HG02759 (cell line): ENCODE measurements at regions not wholly inside any gene's neighbourhood (a gene's known extent, or its start where the extent isn't known, plus 50 kb on each side); places are given as distances from the start of the nearest gene placed in this dataset.
A peak's percentile ranks its signal among the peaks of the same experiment; 100 is the strongest.
"Not testable (repeated sequence)": the region's sequence is repeated elsewhere in the genome, so short reads cannot be mapped to it uniquely, and the experiment has no call there.

Experiments
- ATAC-seq: cut with Tn5 transposase; IDR thresholded peaks from one replicate; pipeline ENCODE4 v1.9.1; 2021; ENCODE audit warnings: mild to moderate bottlenecking, moderate library complexity; ENCODE audit not compliant: unreplicated experiment

GRCh38 chr5:153939101-153939500 is 99.6 kb downstream of the FAM114A2 start:
- ATAC-seq = no peak

GRCh38 chr5:153938191-153938842 is 100.4 kb downstream of the FAM114A2 start:
- ATAC-seq = no peak

GRCh38 chr5:153937661-153938060 is 101.0 kb downstream of the FAM114A2 start:
- no peak for ATAC-seq

- not testable (repeated sequence) for ATAC-seq
Observed at GRCh38 chr5:153935151-153935550, 103.6 kb downstream of the FAM114A2 start.

GRCh38 chr5:153926201-153926600 is 112.5 kb downstream of the FAM114A2 start:
- ATAC-seq = no peak

- no peak for ATAC-seq
Observed at GRCh38 chr5:153919161-153919560, 119.5 kb downstream of the FAM114A2 start.

GRCh38 chr5:153907170-153907775 is 131.4 kb downstream of the FAM114A2 start:
- no peak for ATAC-seq

GRCh38 chr5:153905219-153905618 is 133.5 kb downstream of the FAM114A2 start:
- no peak for ATAC-seq

GRCh38 chr5:153903321-153903720 is 135.4 kb downstream of the FAM114A2 start:
- no peak for ATAC-seq

GRCh38 chr5:153902016-153902415 is 136.7 kb downstream of the FAM114A2 start:
- ATAC-seq = no peak

GRCh38 chr5:153901449-153901848 is 137.3 kb downstream of the FAM114A2 start:
- ATAC-seq = no peak

- no peak for ATAC-seq
Observed at GRCh38 chr5:153900703-153901395, 137.9 kb downstream of the FAM114A2 start.

- no peak for ATAC-seq
Observed at GRCh38 chr5:153899746-153900145, 139.0 kb downstream of the FAM114A2 start.

GRCh38 chr5:153896701-153897100 is 142.0 kb downstream of the FAM114A2 start:
- peak; percentile 97 for ATAC-seq

- no peak for ATAC-seq
Observed at GRCh38 chr5:153896117-153896516, 142.6 kb downstream of the FAM114A2 start.

GRCh38 chr5:153895266-153895665 is 143.4 kb downstream of the FAM114A2 start:
- ATAC-seq = no peak

GRCh38 chr5:153893817-153894216 is 144.9 kb downstream of the FAM114A2 start:
- no peak for ATAC-seq

- no peak for ATAC-seq
Observed at GRCh38 chr5:153891394-153891793, 147.3 kb downstream of the FAM114A2 start.

GRCh38 chr5:153888781-153889180 is 149.9 kb downstream of the FAM114A2 start:
- no peak for ATAC-seq

- no peak for ATAC-seq
Observed at GRCh38 chr5:153885141-153885540, 153.6 kb downstream of the FAM114A2 start.

- no peak for ATAC-seq
Observed at GRCh38 chr5:153884612-153884957, 154.1 kb downstream of the FAM114A2 start.
